Ishikawa (cell line): ENCODE measurements at regions not wholly inside any gene's neighbourhood (a gene's known extent, or its start where the extent isn't known, plus 50 kb on each side); places are given as distances from the start of the nearest gene placed in this dataset.

Experiments
- CEBPB ChIP-seq: IDR thresholded peaks from 2 replicates; pipeline ENCODE4 v1.6.1; 2012
- EP300 ChIP-seq: IDR thresholded peaks from 2 replicates; pipeline ENCODE4 v1.6.1; 2012; ENCODE audit warnings: borderline replicate concordance
- FOXM1 ChIP-seq: IDR thresholded peaks from 2 replicates; pipeline ENCODE4 v1.6.1; 2012; ENCODE audit warnings: low read depth, borderline replicate concordance
- MAX ChIP-seq: IDR thresholded peaks from 2 replicates; pipeline ENCODE4 v1.6.1; 2012
- TCF12 ChIP-seq: IDR thresholded peaks from 2 replicates; pipeline ENCODE4 v1.6.1; 2012; ENCODE audit warnings: low read depth
- TF ChIP-seq, protein P1 (sequence below): IDR thresholded peaks from 2 replicates; pipeline ENCODE4 v1.6.1; 2012; ENCODE audit warnings: low read depth, mild to moderate bottlenecking

- TF ChIP-seq, protein P1, sequence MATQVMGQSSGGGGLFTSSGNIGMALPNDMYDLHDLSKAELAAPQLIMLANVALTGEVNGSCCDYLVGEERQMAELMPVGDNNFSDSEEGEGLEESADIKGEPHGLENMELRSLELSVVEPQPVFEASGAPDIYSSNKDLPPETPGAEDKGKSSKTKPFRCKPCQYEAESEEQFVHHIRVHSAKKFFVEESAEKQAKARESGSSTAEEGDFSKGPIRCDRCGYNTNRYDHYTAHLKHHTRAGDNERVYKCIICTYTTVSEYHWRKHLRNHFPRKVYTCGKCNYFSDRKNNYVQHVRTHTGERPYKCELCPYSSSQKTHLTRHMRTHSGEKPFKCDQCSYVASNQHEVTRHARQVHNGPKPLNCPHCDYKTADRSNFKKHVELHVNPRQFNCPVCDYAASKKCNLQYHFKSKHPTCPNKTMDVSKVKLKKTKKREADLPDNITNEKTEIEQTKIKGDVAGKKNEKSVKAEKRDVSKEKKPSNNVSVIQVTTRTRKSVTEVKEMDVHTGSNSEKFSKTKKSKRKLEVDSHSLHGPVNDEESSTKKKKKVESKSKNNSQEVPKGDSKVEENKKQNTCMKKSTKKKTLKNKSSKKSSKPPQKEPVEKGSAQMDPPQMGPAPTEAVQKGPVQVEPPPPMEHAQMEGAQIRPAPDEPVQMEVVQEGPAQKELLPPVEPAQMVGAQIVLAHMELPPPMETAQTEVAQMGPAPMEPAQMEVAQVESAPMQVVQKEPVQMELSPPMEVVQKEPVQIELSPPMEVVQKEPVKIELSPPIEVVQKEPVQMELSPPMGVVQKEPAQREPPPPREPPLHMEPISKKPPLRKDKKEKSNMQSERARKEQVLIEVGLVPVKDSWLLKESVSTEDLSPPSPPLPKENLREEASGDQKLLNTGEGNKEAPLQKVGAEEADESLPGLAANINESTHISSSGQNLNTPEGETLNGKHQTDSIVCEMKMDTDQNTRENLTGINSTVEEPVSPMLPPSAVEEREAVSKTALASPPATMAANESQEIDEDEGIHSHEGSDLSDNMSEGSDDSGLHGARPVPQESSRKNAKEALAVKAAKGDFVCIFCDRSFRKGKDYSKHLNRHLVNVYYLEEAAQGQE, result no peak
- TF ChIP-seq MAX (no peak), FOXM1 (no peak), TCF12 (no peak), EP300 (no peak), CEBPB (no peak)
These were observed 295.5 kb downstream of the PRR16 start for GRCh38 chr5:120759587-120759986.
